ENCODE measurements at regions not wholly inside any gene's neighbourhood (a gene's known extent, or its start where the extent isn't known, plus 50 kb on each side); places are given as distances from the start of the nearest gene placed in this dataset.

DNA sequence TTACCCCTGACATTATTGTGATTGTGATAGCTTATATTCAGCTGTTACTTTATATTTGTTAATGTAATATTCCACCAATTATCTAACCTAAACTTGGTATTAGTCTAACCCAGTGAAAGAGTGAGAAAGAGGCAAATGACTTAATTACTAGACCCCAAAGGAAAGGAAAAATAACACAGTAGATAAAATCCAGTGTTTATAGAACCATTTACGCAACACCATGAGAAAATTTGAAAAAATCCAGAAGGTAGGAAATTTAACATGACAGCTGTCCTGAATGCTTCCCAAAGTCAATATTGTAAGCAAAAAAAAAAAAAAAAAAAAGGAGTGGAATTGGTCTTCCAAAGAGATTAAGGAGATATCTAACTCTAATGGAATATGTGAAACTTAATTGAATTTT is 741.5 kb upstream of the GHITM start:
- TF ChIP-seq, protein P1, sequence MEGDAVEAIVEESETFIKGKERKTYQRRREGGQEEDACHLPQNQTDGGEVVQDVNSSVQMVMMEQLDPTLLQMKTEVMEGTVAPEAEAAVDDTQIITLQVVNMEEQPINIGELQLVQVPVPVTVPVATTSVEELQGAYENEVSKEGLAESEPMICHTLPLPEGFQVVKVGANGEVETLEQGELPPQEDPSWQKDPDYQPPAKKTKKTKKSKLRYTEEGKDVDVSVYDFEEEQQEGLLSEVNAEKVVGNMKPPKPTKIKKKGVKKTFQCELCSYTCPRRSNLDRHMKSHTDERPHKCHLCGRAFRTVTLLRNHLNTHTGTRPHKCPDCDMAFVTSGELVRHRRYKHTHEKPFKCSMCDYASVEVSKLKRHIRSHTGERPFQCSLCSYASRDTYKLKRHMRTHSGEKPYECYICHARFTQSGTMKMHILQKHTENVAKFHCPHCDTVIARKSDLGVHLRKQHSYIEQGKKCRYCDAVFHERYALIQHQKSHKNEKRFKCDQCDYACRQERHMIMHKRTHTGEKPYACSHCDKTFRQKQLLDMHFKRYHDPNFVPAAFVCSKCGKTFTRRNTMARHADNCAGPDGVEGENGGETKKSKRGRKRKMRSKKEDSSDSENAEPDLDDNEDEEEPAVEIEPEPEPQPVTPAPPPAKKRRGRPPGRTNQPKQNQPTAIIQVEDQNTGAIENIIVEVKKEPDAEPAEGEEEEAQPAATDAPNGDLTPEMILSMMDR (conservative IDR thresholded peaks at IDR 0.05) = no peak
- TF ChIP-seq EZH2 (IDR thresholded peaks at IDR 0.05; ENCODE audit: low read depth) = no peak
